ENCODE measurements at regions not wholly inside any gene's neighbourhood (a gene's known extent, or its start where the extent isn't known, plus 50 kb on each side); places are given as distances from the start of the nearest gene placed in this dataset.

DNA sequence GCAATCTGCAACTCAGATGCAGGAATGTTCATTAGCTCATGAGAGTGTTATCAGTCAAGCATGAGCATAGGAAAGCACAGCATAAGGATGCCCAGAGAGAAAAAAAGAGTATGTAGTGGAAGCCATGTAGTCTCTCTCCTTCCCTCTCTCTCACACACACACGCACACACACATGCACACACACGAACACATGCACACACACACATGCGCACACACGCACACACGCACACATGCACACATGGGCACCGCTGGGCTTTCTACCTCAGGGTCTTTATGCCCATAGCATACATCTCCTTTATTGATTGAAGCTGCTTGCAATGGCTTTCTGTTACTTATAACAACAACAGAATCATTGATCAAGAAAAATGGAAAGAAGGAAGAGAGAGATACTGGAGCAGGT, 240.9 kb downstream of the ETNK1 start:
- H3K27me3 ChIP-seq (ENCODE audit: control insufficient read depth, insufficient read depth, low read length): no peaks in the 10 kb centered on the region
- H3K4me3 ChIP-seq (ENCODE audit: low read depth, low read length): no peak overlapping the region
- no peak for DNase-seq (ENCODE audit: low read depth)
- TF ChIP-seq, protein P1, sequence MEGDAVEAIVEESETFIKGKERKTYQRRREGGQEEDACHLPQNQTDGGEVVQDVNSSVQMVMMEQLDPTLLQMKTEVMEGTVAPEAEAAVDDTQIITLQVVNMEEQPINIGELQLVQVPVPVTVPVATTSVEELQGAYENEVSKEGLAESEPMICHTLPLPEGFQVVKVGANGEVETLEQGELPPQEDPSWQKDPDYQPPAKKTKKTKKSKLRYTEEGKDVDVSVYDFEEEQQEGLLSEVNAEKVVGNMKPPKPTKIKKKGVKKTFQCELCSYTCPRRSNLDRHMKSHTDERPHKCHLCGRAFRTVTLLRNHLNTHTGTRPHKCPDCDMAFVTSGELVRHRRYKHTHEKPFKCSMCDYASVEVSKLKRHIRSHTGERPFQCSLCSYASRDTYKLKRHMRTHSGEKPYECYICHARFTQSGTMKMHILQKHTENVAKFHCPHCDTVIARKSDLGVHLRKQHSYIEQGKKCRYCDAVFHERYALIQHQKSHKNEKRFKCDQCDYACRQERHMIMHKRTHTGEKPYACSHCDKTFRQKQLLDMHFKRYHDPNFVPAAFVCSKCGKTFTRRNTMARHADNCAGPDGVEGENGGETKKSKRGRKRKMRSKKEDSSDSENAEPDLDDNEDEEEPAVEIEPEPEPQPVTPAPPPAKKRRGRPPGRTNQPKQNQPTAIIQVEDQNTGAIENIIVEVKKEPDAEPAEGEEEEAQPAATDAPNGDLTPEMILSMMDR (IDR thresholded peaks at IDR 0.05; ENCODE audit: insufficient read depth, low read length, poor library complexity, severe bottlenecking): no peak
- no peaks in the 10 kb centered on the region for H3K36me3 ChIP-seq (ENCODE audit: control insufficient read depth, insufficient read depth, low read length)

DNA sequence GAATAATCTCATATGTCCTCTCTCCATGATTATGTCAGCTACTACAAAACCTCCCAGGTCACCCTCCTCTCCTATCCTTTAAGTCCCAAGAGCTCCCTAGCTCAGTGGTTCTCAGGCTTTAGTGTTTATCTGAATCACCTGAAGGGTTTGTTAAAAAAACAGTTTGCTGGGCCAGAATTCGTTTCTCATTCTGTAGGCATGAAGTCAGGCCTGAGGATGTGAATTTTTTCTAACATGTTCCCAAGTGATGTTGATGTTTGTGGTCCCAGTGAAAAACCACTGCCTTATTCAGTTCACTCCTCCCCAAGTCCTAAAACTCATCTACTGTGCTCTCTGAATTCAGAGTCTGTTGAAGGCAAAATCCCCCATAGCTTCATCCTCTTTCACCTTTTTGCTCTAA, 241.4 kb downstream of the ETNK1 start:
- Histone ChIP-seq H3K4me3 (ENCODE audit: low read depth, low read length) (no peak overlapping the region), H3K36me3 (ENCODE audit: control insufficient read depth, insufficient read depth, low read length) (no peaks in the 10 kb centered on the region), H3K27me3 (ENCODE audit: control insufficient read depth, insufficient read depth, low read length) (no peaks in the 10 kb centered on the region)
- TF ChIP-seq, protein P1 (IDR thresholded peaks at IDR 0.05; ENCODE audit: insufficient read depth, low read length, poor library complexity, severe bottlenecking): no peak
- no peak for DNase-seq (ENCODE audit: low read depth)

DNA sequence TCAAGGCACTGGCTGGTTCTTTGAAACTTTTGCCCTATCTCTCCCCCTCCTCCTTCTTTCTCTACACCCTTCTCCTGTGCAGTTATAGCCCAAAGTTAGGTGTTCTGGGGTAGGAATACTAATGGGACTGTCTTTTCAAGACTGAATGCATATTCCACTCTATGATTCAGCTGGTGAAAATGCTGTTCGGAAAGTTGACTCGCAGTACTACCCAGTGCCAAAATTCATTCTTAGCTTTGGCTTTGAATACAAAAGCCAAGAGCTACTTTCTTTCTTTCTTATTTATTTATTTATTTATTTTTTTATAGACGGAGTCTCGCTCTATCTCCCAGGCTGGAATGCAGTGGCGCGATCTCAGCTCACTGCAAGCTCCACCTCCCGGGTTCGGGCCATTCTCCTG, 249.2 kb downstream of the ETNK1 start:
- TF ChIP-seq, protein P1 (IDR thresholded peaks at IDR 0.05; ENCODE audit: insufficient read depth, low read length, poor library complexity, severe bottlenecking): no peak
- DNase-seq (ENCODE audit: low read depth): no peak
- Histone ChIP-seq H3K27me3 (ENCODE audit: control insufficient read depth, insufficient read depth, low read length) (no peaks in the 10 kb centered on the region), H3K36me3 (ENCODE audit: control insufficient read depth, insufficient read depth, low read length) (no peaks in the 10 kb centered on the region), H3K4me3 (ENCODE audit: low read depth, low read length) (no peak overlapping the region)

DNA sequence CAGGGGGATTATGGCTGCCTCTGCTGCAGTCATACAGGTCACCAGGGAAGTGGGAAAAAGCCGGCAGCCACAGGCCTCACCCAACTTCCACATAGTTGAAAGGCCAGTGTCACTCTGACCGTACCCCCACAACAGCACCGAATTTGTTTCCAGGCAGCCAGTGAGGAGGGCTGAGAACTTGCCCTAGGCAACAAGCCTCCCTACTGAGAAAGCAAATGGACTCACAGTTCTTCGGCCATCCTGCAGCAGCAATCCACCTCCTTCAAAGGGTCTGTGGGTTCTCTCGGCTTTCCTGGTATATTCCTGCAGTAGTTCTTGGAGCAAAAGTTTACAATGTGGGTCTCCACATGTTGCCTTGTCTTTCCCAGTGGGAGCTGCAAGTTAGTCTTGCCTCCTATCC, 251.3 kb downstream of the ETNK1 start:
- no peaks in the 10 kb centered on the region for H3K36me3 ChIP-seq (ENCODE audit: control insufficient read depth, insufficient read depth, low read length)
- no peak for DNase-seq (ENCODE audit: low read depth)
- TF ChIP-seq, protein P1 (IDR thresholded peaks at IDR 0.05; ENCODE audit: insufficient read depth, low read length, poor library complexity, severe bottlenecking): no peak
- no peak overlapping the region for H3K4me3 ChIP-seq (ENCODE audit: low read depth, low read length)
- H3K27me3 ChIP-seq (ENCODE audit: control insufficient read depth, insufficient read depth, low read length): no peaks in the 10 kb centered on the region

DNA sequence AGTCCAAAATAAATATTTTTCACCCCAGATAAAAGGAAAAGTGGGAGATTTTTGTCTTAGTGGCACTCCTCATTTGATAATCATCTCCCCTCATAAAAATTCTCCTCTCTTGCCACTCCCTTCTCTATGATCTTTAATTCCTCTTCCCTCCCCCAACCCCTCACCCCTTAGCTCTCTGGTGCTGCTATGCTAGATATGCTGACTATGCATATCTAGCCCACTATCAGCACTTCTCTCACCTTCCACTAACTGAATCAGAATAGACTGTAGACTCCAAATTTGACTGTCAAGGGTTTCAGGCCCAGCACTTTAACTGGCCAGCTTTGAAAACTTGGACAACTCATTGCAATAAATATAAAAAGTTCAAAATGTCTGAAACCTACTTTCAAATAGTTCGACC, 254.2 kb downstream of the ETNK1 start:
- DNase-seq (ENCODE audit: low read depth): no peak
- TF ChIP-seq, protein P1 (IDR thresholded peaks at IDR 0.05; ENCODE audit: insufficient read depth, low read length, poor library complexity, severe bottlenecking): no peak
- no peaks in the 10 kb centered on the region for H3K36me3 ChIP-seq (ENCODE audit: control insufficient read depth, insufficient read depth, low read length)
- no peaks in the 10 kb centered on the region for H3K27me3 ChIP-seq (ENCODE audit: control insufficient read depth, insufficient read depth, low read length)
- H3K4me3 ChIP-seq (ENCODE audit: low read depth, low read length): no peak overlapping the region

DNA sequence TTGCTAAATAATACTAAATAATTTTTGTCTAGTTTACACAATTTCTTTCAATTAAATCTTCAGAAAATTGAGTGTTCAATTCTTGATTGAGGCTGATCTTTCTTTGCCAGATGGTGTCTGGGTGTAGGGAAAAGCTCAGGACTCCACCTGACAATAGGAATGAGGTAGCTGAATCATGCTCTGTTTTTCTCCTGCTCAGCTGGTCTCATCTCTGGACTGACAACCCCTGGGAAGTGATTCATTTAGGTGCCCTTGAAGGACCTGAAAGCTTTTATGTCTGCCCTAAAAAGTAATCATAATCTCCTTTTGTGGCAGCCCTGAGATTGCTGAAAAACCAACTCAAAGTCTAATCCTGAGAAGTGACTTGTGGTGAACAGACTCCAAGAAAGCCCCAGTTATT, 255.4 kb downstream of the ETNK1 start:
- DNase-seq (ENCODE audit: low read depth): no peak
- H3K4me3 ChIP-seq (ENCODE audit: low read depth, low read length): no peak overlapping the region
- H3K36me3 ChIP-seq (ENCODE audit: control insufficient read depth, insufficient read depth, low read length): no peaks in the 10 kb centered on the region
- TF ChIP-seq, protein P1 (IDR thresholded peaks at IDR 0.05; ENCODE audit: insufficient read depth, low read length, poor library complexity, severe bottlenecking): no peak
- no peaks in the 10 kb centered on the region for H3K27me3 ChIP-seq (ENCODE audit: control insufficient read depth, insufficient read depth, low read length)

All from kidney epithelial cell (primary cell).